ENCODE measurements at regions not wholly inside any gene's neighbourhood (a gene's known extent, or its start where the extent isn't known, plus 50 kb on each side); places are given as distances from the start of the nearest gene placed in this dataset.

DNA sequence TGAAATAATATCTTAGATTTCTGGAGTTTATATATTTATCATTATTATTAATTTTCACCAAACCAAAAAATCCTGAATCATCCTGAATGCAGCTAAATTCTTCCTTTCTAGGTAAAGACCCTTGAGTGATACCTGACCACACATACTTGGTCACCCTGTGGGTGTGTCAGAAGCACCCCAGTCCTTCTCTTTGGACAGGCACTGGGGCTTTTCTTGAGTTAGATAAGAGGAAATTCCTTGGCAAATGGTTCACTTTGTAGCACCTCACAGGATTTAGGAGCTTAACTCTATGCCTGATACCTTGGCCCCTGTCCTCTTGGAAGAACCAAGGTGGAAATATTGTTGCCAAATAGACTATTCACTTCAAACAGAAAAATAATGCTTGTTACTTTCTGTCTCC is 69.6 kb upstream of the PNPLA4 start:
- no peak for TF ChIP-seq POLR2A (IDR thresholded peaks at IDR 0.05; ENCODE audit: low read depth)
- TF ChIP-seq, protein P1, sequence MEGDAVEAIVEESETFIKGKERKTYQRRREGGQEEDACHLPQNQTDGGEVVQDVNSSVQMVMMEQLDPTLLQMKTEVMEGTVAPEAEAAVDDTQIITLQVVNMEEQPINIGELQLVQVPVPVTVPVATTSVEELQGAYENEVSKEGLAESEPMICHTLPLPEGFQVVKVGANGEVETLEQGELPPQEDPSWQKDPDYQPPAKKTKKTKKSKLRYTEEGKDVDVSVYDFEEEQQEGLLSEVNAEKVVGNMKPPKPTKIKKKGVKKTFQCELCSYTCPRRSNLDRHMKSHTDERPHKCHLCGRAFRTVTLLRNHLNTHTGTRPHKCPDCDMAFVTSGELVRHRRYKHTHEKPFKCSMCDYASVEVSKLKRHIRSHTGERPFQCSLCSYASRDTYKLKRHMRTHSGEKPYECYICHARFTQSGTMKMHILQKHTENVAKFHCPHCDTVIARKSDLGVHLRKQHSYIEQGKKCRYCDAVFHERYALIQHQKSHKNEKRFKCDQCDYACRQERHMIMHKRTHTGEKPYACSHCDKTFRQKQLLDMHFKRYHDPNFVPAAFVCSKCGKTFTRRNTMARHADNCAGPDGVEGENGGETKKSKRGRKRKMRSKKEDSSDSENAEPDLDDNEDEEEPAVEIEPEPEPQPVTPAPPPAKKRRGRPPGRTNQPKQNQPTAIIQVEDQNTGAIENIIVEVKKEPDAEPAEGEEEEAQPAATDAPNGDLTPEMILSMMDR (IDR thresholded peaks at IDR 0.05) = no peak
- no peak for TF ChIP-seq EP300 (IDR thresholded peaks at IDR 0.05)
- TF ChIP-seq POLR2AphosphoS5 (IDR thresholded peaks at IDR 0.05) = no peak

Measured in esophagus muscularis mucosa (tissue), 4 donors.